ENCODE measurements at regions not wholly inside any gene's neighbourhood (a gene's known extent, or its start where the extent isn't known, plus 50 kb on each side); places are given as distances from the start of the nearest gene placed in this dataset.

GRCh38 chr1:34400675-34401074 is 224.0 kb downstream of the C1orf94 start:
- Mint-ChIP-seq H3K4me3 (no peak overlapping the region), H3K27me3 (peaks cover 2% of the 10 kb centered on the region), H3K4me1 (no peaks in the 10 kb centered on the region), H3K9me3 (peaks cover 5% of the 10 kb centered on the region), H3K36me3 (ENCODE audit: low read depth) (no peaks in the 10 kb centered on the region), H3K27ac (no peak overlapping the region)
- DNase-seq (no peak), ATAC-seq (no peak)

GRCh38 chr1:34403156-34403555 is 226.4 kb downstream of the C1orf94 start:
- no peak overlapping the region for H3K27ac Mint-ChIP-seq
- H3K27me3 Mint-ChIP-seq, result peaks cover 2% of the 10 kb centered on the region
- no peak for ATAC-seq

GRCh38 chr1:34404804-34405203 is 228.1 kb downstream of the C1orf94 start:
- Mint-ChIP-seq H3K4me1 (no peaks in the 10 kb centered on the region), H3K9me3 (peaks cover 5% of the 10 kb centered on the region), H3K36me3 (ENCODE audit: low read depth) (no peaks in the 10 kb centered on the region), H3K27me3 (peaks cover 5% of the 10 kb centered on the region), H3K27ac (no peak overlapping the region), H3K4me3 (no peak overlapping the region)
- ATAC-seq, result no peak
- DNase-seq, result no peak

More at GRCh38 chr1:34403156-34403555, 226.4 kb downstream of the C1orf94 start:
- Mint-ChIP-seq H3K9me3 (peaks cover 5% of the 10 kb centered on the region), H3K4me3 (no peak overlapping the region), H3K36me3 (ENCODE audit: low read depth) (no peaks in the 10 kb centered on the region), H3K4me1 (no peaks in the 10 kb centered on the region)
- DNase-seq, result no peak

- H3K9me3 Mint-ChIP-seq, result peaks cover 5% of the 10 kb centered on the region
- peaks cover 5% of the 10 kb centered on the region for H3K27me3 Mint-ChIP-seq
- no peak overlapping the region for H3K27ac Mint-ChIP-seq
- no peak overlapping the region for H3K4me3 Mint-ChIP-seq
- H3K4me1 Mint-ChIP-seq, result no peaks in the 10 kb centered on the region
- no peak for DNase-seq
- no peak for ATAC-seq
- H3K36me3 Mint-ChIP-seq (ENCODE audit: low read depth), result no peaks in the 10 kb centered on the region
Measured at GRCh38 chr1:34405266-34405959, 228.7 kb downstream of the C1orf94 start.

- peaks cover 5% of the 10 kb centered on the region for H3K27me3 Mint-ChIP-seq
- ATAC-seq, result no peak
Measured at GRCh38 chr1:34406377-34406776, 229.7 kb downstream of the C1orf94 start.

GRCh38 chr1:34406833-34407539 is 230.3 kb downstream of the C1orf94 start:
- ATAC-seq (no peak), DNase-seq (no peak)
- Mint-ChIP-seq H3K36me3 (ENCODE audit: low read depth) (no peaks in the 10 kb centered on the region), H3K4me1 (no peaks in the 10 kb centered on the region), H3K4me3 (no peak overlapping the region), H3K27me3 (peaks cover 3% of the 10 kb centered on the region), H3K9me3 (peaks cover 5% of the 10 kb centered on the region), H3K27ac (no peak overlapping the region)

More at GRCh38 chr1:34406377-34406776, 229.7 kb downstream of the C1orf94 start:
- Mint-ChIP-seq H3K27ac (no peak overlapping the region), H3K36me3 (ENCODE audit: low read depth) (no peaks in the 10 kb centered on the region), H3K9me3 (peaks cover 5% of the 10 kb centered on the region), H3K4me3 (no peak overlapping the region), H3K4me1 (no peaks in the 10 kb centered on the region)
- DNase-seq, result no peak

- DNase-seq (no peak), ATAC-seq (no peak)
- Mint-ChIP-seq H3K36me3 (ENCODE audit: low read depth) (no peaks in the 10 kb centered on the region), H3K9me3 (peaks cover 5% of the 10 kb centered on the region), H3K4me3 (no peak overlapping the region), H3K27ac (no peak overlapping the region), H3K27me3 (peaks cover 3% of the 10 kb centered on the region), H3K4me1 (no peaks in the 10 kb centered on the region)
Measured at GRCh38 chr1:34408011-34408410, 231.3 kb downstream of the C1orf94 start.

- no peak for ATAC-seq
- Mint-ChIP-seq H3K36me3 (ENCODE audit: low read depth) (no peaks in the 10 kb centered on the region), H3K27ac (no peak overlapping the region), H3K4me3 (no peak overlapping the region), H3K4me1 (no peaks in the 10 kb centered on the region), H3K27me3 (peaks cover 3% of the 10 kb centered on the region), H3K9me3 (no peaks in the 10 kb centered on the region)
- no peak for DNase-seq
Measured at GRCh38 chr1:34409689-34410229, 233.1 kb downstream of the C1orf94 start.

GRCh38 chr1:34412598-34413370 is 236.1 kb downstream of the C1orf94 start:
- H3K27me3 Mint-ChIP-seq, result peaks cover 5% of the 10 kb centered on the region
- no peak for ATAC-seq

GRCh38 chr1:34415140-34415539 is 238.4 kb downstream of the C1orf94 start:
- Mint-ChIP-seq H3K36me3 (ENCODE audit: low read depth) (no peaks in the 10 kb centered on the region), H3K27ac (no peak overlapping the region), H3K27me3 (peaks cover 4% of the 10 kb centered on the region), H3K9me3 (no peaks in the 10 kb centered on the region), H3K4me3 (no peak overlapping the region), H3K4me1 (no peaks in the 10 kb centered on the region)
- no peak for DNase-seq
- ATAC-seq, result no peak

More at GRCh38 chr1:34412598-34413370, 236.1 kb downstream of the C1orf94 start:
- no peaks in the 10 kb centered on the region for H3K4me1 Mint-ChIP-seq
- no peaks in the 10 kb centered on the region for H3K9me3 Mint-ChIP-seq
- no peak overlapping the region for H3K27ac Mint-ChIP-seq
- no peaks in the 10 kb centered on the region for H3K36me3 Mint-ChIP-seq (ENCODE audit: low read depth)
- DNase-seq, result no peak
- H3K4me3 Mint-ChIP-seq, result no peak overlapping the region

GRCh38 chr1:34418166-34418565 is 241.5 kb downstream of the C1orf94 start:
- ATAC-seq (no peak), DNase-seq (no peak)
- Mint-ChIP-seq H3K27me3 (peaks cover 4% of the 10 kb centered on the region), H3K27ac (no peak overlapping the region), H3K4me3 (no peak overlapping the region), H3K9me3 (no peaks in the 10 kb centered on the region), H3K4me1 (no peaks in the 10 kb centered on the region), H3K36me3 (ENCODE audit: low read depth) (no peaks in the 10 kb centered on the region)

GRCh38 chr1:34419663-34420136 is 243.0 kb downstream of the C1orf94 start:
- H3K4me1 Mint-ChIP-seq, result no peaks in the 10 kb centered on the region
- H3K9me3 Mint-ChIP-seq, result no peaks in the 10 kb centered on the region
- DNase-seq (no peak), ATAC-seq (no peak)
- peaks cover 4% of the 10 kb centered on the region for H3K27me3 Mint-ChIP-seq
- H3K27ac Mint-ChIP-seq, result no peak overlapping the region
- H3K36me3 Mint-ChIP-seq (ENCODE audit: low read depth), result no peaks in the 10 kb centered on the region
- H3K4me3 Mint-ChIP-seq, result no peak overlapping the region

GRCh38 chr1:34425046-34425445 is 248.3 kb downstream of the C1orf94 start:
- DNase-seq, result no peak
- Mint-ChIP-seq H3K27me3 (no peaks in the 10 kb centered on the region), H3K9me3 (no peaks in the 10 kb centered on the region), H3K4me3 (no peak overlapping the region), H3K27ac (no peak overlapping the region), H3K36me3 (ENCODE audit: low read depth) (no peaks in the 10 kb centered on the region), H3K4me1 (no peaks in the 10 kb centered on the region)
- ATAC-seq, result no peak

- Mint-ChIP-seq H3K4me1 (no peaks in the 10 kb centered on the region), H3K4me3 (no peak overlapping the region), H3K36me3 (ENCODE audit: low read depth) (no peaks in the 10 kb centered on the region), H3K27me3 (no peaks in the 10 kb centered on the region), H3K9me3 (no peaks in the 10 kb centered on the region), H3K27ac (no peak overlapping the region)
- DNase-seq (no peak), ATAC-seq (no peak)
Measured at GRCh38 chr1:34425785-34426184, 249.1 kb downstream of the C1orf94 start.
